ENCODE measurements at regions not wholly inside any gene's neighbourhood (a gene's known extent, or its start where the extent isn't known, plus 50 kb on each side); places are given as distances from the start of the nearest gene placed in this dataset.
A peak's percentile ranks its signal among the peaks of the same experiment; 100 is the strongest.

- Histone ChIP-seq H3K56ac (ENCODE audit: extremely low read depth, insufficient read depth, low read length) (no peak overlapping the region), H3K9me1 (ENCODE audit: insufficient read depth, low read length) (no peaks in the 10 kb centered on the region), H4K5ac (ENCODE audit: low read depth, low read length) (no peak overlapping the region), H3K27me3 (ENCODE audit: control insufficient read depth, insufficient read depth, low read length) (no peaks in the 10 kb centered on the region; the same call in 1 of the 2 replicates), H3K4me1 (ENCODE audit: control insufficient read depth, insufficient read depth, low read length) (0 out of 2 replicates have a peak, but pooled peaks cover 2% of the 10 kb centered on the region), H4K20me1 (ENCODE audit: insufficient read depth, low read length) (no peaks in the 10 kb centered on the region), H4K8ac (ENCODE audit: low read depth in 2 of 2, low read length in 2 of 2) (no peak overlapping the region), H3K79me1 (ENCODE audit: low read depth in 1 of 2, low read length in 2 of 2) (no peaks in the 10 kb centered on the region), H3K9ac (ENCODE audit: low read depth, low read length) (no peak overlapping the region), H3K9me3 (ENCODE audit: control insufficient read depth, insufficient read depth, low read length) (no peaks in the 10 kb centered on the region), H3K14ac (replicated peaks; ENCODE audit: low read depth, low read length) (no peak overlapping the region), H2BK5ac (ENCODE audit: low read depth, low read length, poor library complexity, severe bottlenecking) (no peak overlapping the region), H3K23ac (ENCODE audit: low read depth, low read length) (no peak overlapping the region), H3K36me3 (ENCODE audit: control insufficient read depth, insufficient read depth, low read length) (no peaks in the 10 kb centered on the region), H2AK9ac (replicated peaks; ENCODE audit: low read depth, low read length, poor library complexity) (no peak overlapping the region), H3K18ac (ENCODE audit: low read depth, low read length) (no peak overlapping the region), H2BK15ac (ENCODE audit: low read depth, low read length) (no peak overlapping the region), H4K91ac (ENCODE audit: insufficient read depth, low read depth, low read length) (no peak overlapping the region), H2BK20ac (ENCODE audit: low read depth, low read length) (no peak overlapping the region), H3K4me3 (ENCODE audit: insufficient read depth, low read depth, low read length) (no peak overlapping the region), H2BK120ac (ENCODE audit: low read depth, low read length) (no peak overlapping the region), H2AK5ac (ENCODE audit: low read depth, low read length) (no peak overlapping the region), H3K4ac (ENCODE audit: low read depth, low read length) (no peak overlapping the region), H3K4me2 (ENCODE audit: low read depth, low read length) (no peak overlapping the region), H2AFZ (replicated peaks; ENCODE audit: low read length, poor library complexity) (no peak overlapping the region), H3K27ac (ENCODE audit: insufficient read depth, low read length) (no peak overlapping the region)
- ChIA-PET POLR2A (ENCODE audit: unreplicated experiment) (no interaction called here), CTCF (no interaction called here)
- intact Hi-C loops (cut with micrococcal nuclease) = no loop called here
- peak; percentile 9 for DNase-seq
- dilution Hi-C loops (cut with HindIII; ENCODE audit: low sequenced_read_pairs, unreplicated experiment) = no loop called here
- BruUV-seq (replicated peaks) = no TSS peak
- ATAC-seq (ENCODE audit: low read depth) = peak; percentile 56
- no peak for TF ChIP-seq SMC3 (IDR thresholded peaks at IDR 0.05; ENCODE audit: low read depth, low read length)
- no peak for TF ChIP-seq MAZ (IDR thresholded peaks at IDR 0.05; ENCODE audit: borderline replicate concordance, low read depth, low read length)
- TF ChIP-seq CHD1 (IDR thresholded peaks at IDR 0.05; ENCODE audit: low read depth, low read length) = no peak
- no peak for TF ChIP-seq MAFK (IDR thresholded peaks at IDR 0.05; ENCODE audit: low read depth, low read length)
- no peak for TF ChIP-seq USF2 (IDR thresholded peaks at IDR 0.05; ENCODE audit: low read depth, low read length)
- no peak for TF ChIP-seq RFX5 (IDR thresholded peaks at IDR 0.05; ENCODE audit: low read depth, low read length)
- no peak for TF ChIP-seq RAD21 (IDR thresholded peaks at IDR 0.05; ENCODE audit: low read length)
- in situ Hi-C loops (cut with MboI; ENCODE audit: low sequenced_read_pairs) = no loop called here
These were observed 90.7 kb upstream of the AGTR1 start for GRCh38 chr3:148606979-148607378.

All from IMR-90 (cell line).